T-helper 17 cell (primary cell): ENCODE measurements at regions not wholly inside any gene's neighbourhood (a gene's known extent, or its start where the extent isn't known, plus 50 kb on each side); places are given as distances from the start of the nearest gene placed in this dataset.
"Not testable (repeated sequence)": the region's sequence is repeated elsewhere in the genome, so short reads cannot be mapped to it uniquely, and the experiment has no call there.

ENCODE experiments used
- ATAC-seq: fragments of 150-1000 bp; cut with Tn5 transposase; 2 replicates; pipeline ENCODE4 v1.10.0; 2021; ENCODE audit warnings: mild to moderate bottlenecking, moderate library complexity
- DNase-seq, 3 donors: peaks; one replicate each; pipeline versions ENCODE4 v3.0.0 to v3.0.0-alpha.2; 2020 to 2021
- H3K9me3 ChIP-seq: one replicate; pipeline ENCODE4 v1.7.0; 2013; ENCODE audit warnings: low read length, mild to moderate bottlenecking; ENCODE audit not compliant: control insufficient read depth, poor library complexity, severe bottlenecking
- H3K27ac Mint-ChIP-seq: one replicate; pipeline ENCODE4 v1.8.0; 2022; ENCODE audit warnings: mild to moderate bottlenecking, moderate library complexity, mixed read lengths
- H3K27me3 Mint-ChIP-seq: one replicate; pipeline ENCODE4 v1.8.0; 2022; ENCODE audit warnings: mixed read lengths
- H3K36me3 Mint-ChIP-seq: one replicate; pipeline ENCODE4 v1.8.0; 2022; ENCODE audit warnings: low read depth, mixed read lengths
- H3K4me1 Mint-ChIP-seq: one replicate; pipeline ENCODE4 v1.8.0; 2022; ENCODE audit warnings: mild to moderate bottlenecking, mixed read lengths
- H3K4me3 Mint-ChIP-seq: one replicate; pipeline ENCODE4 v1.8.0; 2022; ENCODE audit warnings: mild to moderate bottlenecking, moderate library complexity, mixed read lengths

DNA sequence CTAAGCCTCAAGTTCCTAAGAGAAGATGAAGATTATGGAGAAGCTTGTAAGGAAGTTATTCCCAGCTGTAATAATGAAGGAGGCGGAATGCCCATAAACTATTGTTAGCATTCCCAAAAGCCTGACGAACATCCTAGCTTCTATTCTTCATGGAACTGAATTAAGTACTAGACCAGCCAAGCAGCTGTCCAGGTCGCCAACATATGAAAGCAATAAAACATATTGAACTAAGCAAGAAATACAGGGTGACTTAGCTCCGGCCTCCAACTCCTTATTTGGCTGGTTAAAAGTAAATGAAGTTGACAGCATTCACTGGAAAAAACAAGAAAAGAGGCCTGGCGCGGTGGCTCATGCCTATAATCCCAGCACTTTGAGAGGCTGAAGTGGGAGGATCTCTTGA is 174.0 kb upstream of the TPM1 start:
- Mint-ChIP-seq H3K27ac (no peak overlapping the region), H3K4me1 (no peaks in the 10 kb centered on the region), H3K27me3 (peaks cover 2% of the 10 kb centered on the region), H3K4me3 (no peak overlapping the region), H3K36me3 (peaks cover 2% of the 10 kb centered on the region)
- DNase-seq = no peak
- no peak for ATAC-seq
- H3K9me3 ChIP-seq = no peaks in the 10 kb centered on the region

DNA sequence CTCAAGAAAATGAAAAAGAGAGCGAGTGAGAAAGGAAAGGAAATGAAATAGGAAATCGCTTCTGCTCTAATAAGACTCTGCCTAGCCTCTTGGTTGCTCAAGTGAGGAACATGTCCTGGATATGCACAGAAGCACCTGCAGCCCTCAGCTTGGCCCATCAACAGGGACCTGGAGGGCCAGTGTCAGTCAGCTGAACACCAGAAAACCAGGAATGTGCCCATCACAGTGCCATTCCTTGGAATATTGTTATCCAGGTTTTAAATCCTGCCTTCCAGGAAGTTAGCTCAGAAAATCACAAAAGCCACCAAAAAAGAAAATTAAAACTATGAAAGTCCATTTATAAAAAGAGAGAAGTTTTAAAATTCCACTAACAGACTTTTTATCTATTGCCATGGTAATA is 173.4 kb upstream of the TPM1 start:
- ATAC-seq (no peak), DNase-seq (no peak)
- H3K4me1 Mint-ChIP-seq = no peaks in the 10 kb centered on the region
- H3K27ac Mint-ChIP-seq = no peak overlapping the region
- peaks cover 8% of the 10 kb centered on the region for H3K27me3 Mint-ChIP-seq
- no peaks in the 10 kb centered on the region for H3K9me3 ChIP-seq
- H3K4me3 Mint-ChIP-seq = no peak overlapping the region
- peaks cover 2% of the 10 kb centered on the region for H3K36me3 Mint-ChIP-seq

- H3K36me3 Mint-ChIP-seq = peaks cover 2% of the 10 kb centered on the region
Observed at GRCh38 chr15:62870216-62870615, 172.3 kb upstream of the TPM1 start.

DNA sequence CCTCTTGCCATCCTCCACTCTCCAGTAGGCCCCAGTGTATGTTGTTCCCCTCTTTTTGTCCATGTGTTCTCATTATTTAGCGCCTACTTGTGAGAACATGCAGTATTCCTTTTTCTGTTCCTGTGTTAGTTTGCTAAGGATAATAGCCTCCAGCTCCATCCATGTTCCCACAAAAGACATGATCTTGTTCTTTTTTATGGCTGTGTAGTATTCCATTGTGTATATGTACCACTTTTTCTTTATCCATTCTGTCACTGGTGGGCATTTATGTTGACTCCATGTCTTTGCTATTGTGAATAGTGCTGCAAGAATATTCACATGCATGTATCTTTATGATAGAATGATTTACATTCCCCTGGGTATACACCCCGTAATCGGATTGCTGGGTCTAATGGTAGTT is 171.8 kb upstream of the TPM1 start:
- H3K36me3 Mint-ChIP-seq, H3K27ac Mint-ChIP-seq, DNase-seq, ATAC-seq, H3K9me3 ChIP-seq, H3K4me1 Mint-ChIP-seq, H3K27me3 Mint-ChIP-seq, H3K4me3 Mint-ChIP-seq: not testable (repeated sequence)

More at GRCh38 chr15:62870216-62870615, 172.3 kb upstream of the TPM1 start:
- peaks cover 9% of the 10 kb centered on the region for H3K27me3 Mint-ChIP-seq
- DNase-seq = no peak
- no peaks in the 10 kb centered on the region for H3K4me1 Mint-ChIP-seq
- no peak overlapping the region for H3K4me3 Mint-ChIP-seq
- no peaks in the 10 kb centered on the region for H3K9me3 ChIP-seq
- no peak for ATAC-seq
- no peak overlapping the region for H3K27ac Mint-ChIP-seq

GRCh38 chr15:62873203-62873602 is 169.3 kb upstream of the TPM1 start:
- H3K27me3 Mint-ChIP-seq = peaks cover 22% of the 10 kb centered on the region
- H3K4me1 Mint-ChIP-seq = no peaks in the 10 kb centered on the region
- no peaks in the 10 kb centered on the region for H3K36me3 Mint-ChIP-seq
- H3K27ac Mint-ChIP-seq = no peak overlapping the region
- DNase-seq (no peak), ATAC-seq (no peak)
- no peaks in the 10 kb centered on the region for H3K9me3 ChIP-seq
- H3K4me3 Mint-ChIP-seq = no peak overlapping the region

DNA sequence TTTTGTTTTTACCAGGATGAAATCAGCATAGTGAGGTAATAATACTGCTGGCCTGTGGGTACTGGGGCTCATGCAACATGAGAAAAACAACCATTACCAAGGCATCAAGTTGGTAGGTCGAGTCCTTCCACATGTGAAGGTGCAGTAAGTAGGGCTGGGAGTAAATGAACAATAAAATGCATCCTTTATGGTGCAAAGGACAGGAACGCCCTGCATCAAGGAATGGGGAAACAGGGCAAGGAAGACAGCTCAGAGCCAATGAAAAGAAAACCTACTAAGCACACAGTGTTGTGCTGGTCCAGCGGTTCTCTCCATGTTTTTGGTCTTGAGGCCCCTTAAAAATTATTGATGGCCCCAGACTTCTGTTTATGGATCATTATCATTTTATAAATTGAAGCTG is 168.5 kb upstream of the TPM1 start:
- Mint-ChIP-seq H3K36me3 (no peaks in the 10 kb centered on the region), H3K4me1 (no peaks in the 10 kb centered on the region), H3K27me3 (peaks cover 23% of the 10 kb centered on the region), H3K27ac (no peak overlapping the region), H3K4me3 (no peak overlapping the region)
- no peaks in the 10 kb centered on the region for H3K9me3 ChIP-seq
- DNase-seq = no peak
- ATAC-seq = no peak

DNA sequence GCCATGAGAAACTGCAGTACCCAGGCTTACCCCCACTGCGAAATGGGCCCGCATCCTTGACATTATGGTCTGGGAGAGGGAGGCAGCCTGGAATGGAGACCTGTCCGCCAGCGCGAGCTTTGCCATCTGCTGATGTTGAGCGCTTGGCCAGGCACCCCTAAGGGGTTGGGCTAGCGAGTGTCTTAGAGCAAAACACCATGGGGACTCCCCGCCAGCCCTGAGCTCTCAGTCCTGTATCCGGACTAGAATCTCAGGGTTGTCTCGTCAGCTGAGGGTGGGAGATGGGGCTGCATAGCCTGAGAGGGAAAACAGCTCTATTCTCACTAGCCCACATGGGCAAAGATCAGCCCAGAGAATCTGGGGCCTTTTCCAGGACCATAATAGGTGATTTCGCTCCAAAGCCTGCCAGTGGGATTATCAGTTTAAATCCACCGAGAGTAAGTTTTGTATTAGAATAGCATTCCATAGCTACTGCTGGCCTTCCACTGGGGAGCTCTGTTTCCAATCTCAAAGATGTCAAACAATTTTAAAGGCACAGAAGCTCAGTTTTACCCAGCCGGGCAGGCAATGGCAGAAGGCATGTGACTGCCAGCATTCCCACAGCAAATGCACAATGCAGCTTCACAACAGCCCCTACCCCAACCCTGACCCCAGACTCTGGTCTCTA is 167.5 kb upstream of the TPM1 start:
- no peak for ATAC-seq
- Mint-ChIP-seq H3K4me1 (peaks cover 4% of the 10 kb centered on the region), H3K36me3 (no peaks in the 10 kb centered on the region), H3K27me3 (peaks cover 33% of the 10 kb centered on the region), H3K4me3 (no peak overlapping the region), H3K27ac (no peak overlapping the region)
- no peak for DNase-seq
- no peaks in the 10 kb centered on the region for H3K9me3 ChIP-seq

- ATAC-seq (no peak), DNase-seq (no peak)
- H3K4me1 Mint-ChIP-seq = peaks cover 4% of the 10 kb centered on the region
- H3K9me3 ChIP-seq = no peaks in the 10 kb centered on the region
- no peak overlapping the region for H3K4me3 Mint-ChIP-seq
- H3K36me3 Mint-ChIP-seq = no peaks in the 10 kb centered on the region
- H3K27ac Mint-ChIP-seq = no peak overlapping the region
- H3K27me3 Mint-ChIP-seq = peaks cover 37% of the 10 kb centered on the region
Observed at GRCh38 chr15:62875626-62876021, 166.9 kb upstream of the TPM1 start.

DNA sequence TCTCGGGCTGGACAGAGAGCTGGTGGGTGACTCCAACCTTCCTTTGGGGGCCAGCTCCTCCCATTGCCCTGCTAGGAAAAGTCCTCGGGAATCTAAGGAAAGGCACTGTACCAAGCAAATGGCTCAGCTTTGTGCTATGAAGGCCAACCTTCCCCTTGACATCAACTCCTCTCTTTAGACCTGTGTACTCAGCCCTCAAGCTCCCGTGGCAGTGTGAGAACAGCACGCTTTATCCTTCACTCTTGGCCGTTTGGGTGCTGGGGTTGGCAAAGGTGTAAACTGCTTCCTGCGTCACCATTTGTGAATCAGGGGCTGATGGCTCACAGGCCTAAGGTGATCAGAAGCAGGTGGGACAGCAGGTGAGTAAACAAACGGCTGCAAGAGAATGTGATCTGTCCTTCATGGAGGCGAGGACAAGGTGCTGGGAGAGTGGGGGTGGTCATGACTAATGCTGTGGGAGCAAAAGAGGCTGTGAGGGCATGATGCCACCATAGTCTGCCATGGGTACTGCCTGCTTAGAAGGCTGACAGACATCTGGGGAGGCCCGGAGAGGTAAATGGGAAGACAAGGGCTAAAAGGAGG is 165.2 kb upstream of the TPM1 start:
- Mint-ChIP-seq H3K36me3 (no peaks in the 10 kb centered on the region), H3K27me3 (peaks cover 46% of the 10 kb centered on the region), H3K27ac (no peak overlapping the region), H3K4me3 (no peak overlapping the region), H3K4me1 (peaks cover 6% of the 10 kb centered on the region)
- ATAC-seq = no peak
- no peak for DNase-seq
- H3K9me3 ChIP-seq = no peaks in the 10 kb centered on the region

- Mint-ChIP-seq H3K27ac (no peak overlapping the region), H3K4me1 (peaks cover 6% of the 10 kb centered on the region), H3K27me3 (peaks cover 53% of the 10 kb centered on the region), H3K36me3 (no peaks in the 10 kb centered on the region), H3K4me3 (no peak overlapping the region)
- ATAC-seq (no peak), DNase-seq (no peak)
- H3K9me3 ChIP-seq = no peaks in the 10 kb centered on the region
Observed at GRCh38 chr15:62878070-62878469, 164.5 kb upstream of the TPM1 start.

DNA sequence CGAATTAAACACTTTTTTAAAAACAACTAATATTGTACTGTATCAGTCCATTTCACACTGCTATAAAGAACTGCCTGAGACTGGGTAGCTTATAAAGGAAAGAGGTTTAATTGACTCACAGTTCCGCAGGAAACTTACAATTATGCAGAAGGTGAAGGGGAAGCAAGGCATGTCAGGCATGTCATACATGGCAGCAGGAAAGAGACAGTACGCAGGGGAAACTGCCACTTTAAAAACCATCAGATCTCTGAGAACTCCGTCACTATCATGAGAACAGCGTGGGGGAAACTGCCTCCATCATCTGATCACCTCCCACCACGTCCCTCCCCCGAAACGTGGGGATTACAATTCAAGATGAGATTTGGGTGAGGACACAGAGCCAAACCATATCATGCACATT is 162.8 kb upstream of the TPM1 start:
- H3K4me1 Mint-ChIP-seq = peaks cover 6% of the 10 kb centered on the region

DNA sequence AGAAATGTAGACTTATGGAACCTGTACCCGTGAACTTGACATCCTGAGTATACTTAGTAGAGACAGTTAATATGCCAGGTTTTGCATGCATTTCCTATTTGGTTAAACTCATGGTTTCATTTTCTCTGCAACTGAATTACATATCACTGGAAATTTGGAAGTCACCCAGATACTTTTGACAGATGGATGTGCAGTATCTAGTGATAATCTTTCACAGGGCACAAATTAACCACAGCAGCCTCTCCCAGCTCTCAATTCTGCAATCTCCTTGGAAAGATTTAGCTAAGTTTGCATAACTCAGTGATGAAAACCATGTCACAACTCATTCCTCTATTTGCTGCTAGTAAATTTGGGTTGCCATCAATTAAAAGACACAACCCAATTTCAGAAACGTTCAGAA is 162.3 kb upstream of the TPM1 start:
- no peak overlapping the region for H3K27ac Mint-ChIP-seq
- H3K27me3 Mint-ChIP-seq = peaks cover 54% of the 10 kb centered on the region
- ATAC-seq = no peak
- no peak overlapping the region for H3K4me3 Mint-ChIP-seq
- H3K4me1 Mint-ChIP-seq = peaks cover 7% of the 10 kb centered on the region
- no peak for DNase-seq
- H3K9me3 ChIP-seq = no peaks in the 10 kb centered on the region
- no peaks in the 10 kb centered on the region for H3K36me3 Mint-ChIP-seq

More for the DNA sequence above, 162.8 kb upstream of the TPM1 start:
- Mint-ChIP-seq H3K4me3 (no peak overlapping the region), H3K27me3 (peaks cover 49% of the 10 kb centered on the region), H3K36me3 (no peaks in the 10 kb centered on the region), H3K27ac (no peak overlapping the region)
- no peak for ATAC-seq
- H3K9me3 ChIP-seq = no peaks in the 10 kb centered on the region
- no peak for DNase-seq

DNA sequence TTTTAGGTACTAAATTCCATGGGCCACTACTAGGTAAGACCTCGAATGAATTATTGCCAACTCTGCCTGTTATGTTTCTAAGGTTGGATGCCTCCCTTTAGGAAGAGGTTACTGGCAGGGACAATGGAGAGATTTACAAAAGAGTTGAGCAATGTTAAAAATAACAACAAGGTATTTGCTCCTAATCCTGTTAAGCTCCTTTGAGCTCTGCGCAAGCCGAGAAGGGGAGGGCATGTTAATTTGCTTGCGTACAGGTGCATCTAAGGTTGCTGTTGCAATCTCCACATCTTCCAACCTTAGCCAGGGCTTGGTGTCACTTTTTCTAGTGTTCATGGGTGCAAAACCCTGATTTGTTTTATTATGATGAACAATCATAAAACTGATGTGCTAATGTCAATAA is 161.5 kb upstream of the TPM1 start:
- no peaks in the 10 kb centered on the region for H3K9me3 ChIP-seq
- Mint-ChIP-seq H3K27me3 (peaks cover 58% of the 10 kb centered on the region), H3K36me3 (no peaks in the 10 kb centered on the region), H3K4me3 (no peak overlapping the region), H3K4me1 (peaks cover 9% of the 10 kb centered on the region), H3K27ac (no peak overlapping the region)
- DNase-seq (no peak), ATAC-seq (no peak)

DNA sequence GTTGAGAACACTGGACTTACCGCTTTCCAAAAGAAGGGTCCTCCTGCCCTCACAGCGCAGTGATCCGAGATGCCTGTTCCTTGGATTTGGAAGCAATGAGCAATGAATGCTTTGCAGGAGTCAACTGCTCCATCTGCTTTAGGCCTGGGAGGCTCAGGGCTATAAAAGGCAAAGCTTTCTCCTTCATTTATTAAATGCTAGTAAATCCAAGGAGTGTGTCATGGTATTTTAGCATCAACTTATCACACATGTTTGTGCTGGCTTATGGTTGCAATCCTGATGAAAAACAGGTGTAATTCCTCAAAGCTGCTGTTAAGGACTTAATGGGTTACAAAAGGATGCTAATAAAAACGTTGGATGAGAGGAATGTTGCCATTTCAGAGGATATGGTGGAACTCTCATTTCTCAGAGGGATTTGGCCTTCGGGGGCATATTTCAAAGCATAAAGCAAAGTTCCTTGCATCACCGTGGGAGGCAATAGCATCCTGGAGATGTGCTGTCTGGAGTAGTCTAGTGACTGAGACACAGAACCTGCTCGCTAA is 158.5 kb upstream of the TPM1 start:
- H3K27ac Mint-ChIP-seq = no peak overlapping the region
- H3K27me3 Mint-ChIP-seq = peaks cover 65% of the 10 kb centered on the region

More for the DNA sequence above, 158.5 kb upstream of the TPM1 start:
- H3K4me3 Mint-ChIP-seq = no peak overlapping the region
- peaks cover 9% of the 10 kb centered on the region for H3K4me1 Mint-ChIP-seq
- no peaks in the 10 kb centered on the region for H3K9me3 ChIP-seq
- no peak for DNase-seq
- ATAC-seq = no peak
- no peaks in the 10 kb centered on the region for H3K36me3 Mint-ChIP-seq
